ENCODE measurements at regions not wholly inside any gene's neighbourhood (a gene's known extent, or its start where the extent isn't known, plus 50 kb on each side); places are given as distances from the start of the nearest gene placed in this dataset.

DNA sequence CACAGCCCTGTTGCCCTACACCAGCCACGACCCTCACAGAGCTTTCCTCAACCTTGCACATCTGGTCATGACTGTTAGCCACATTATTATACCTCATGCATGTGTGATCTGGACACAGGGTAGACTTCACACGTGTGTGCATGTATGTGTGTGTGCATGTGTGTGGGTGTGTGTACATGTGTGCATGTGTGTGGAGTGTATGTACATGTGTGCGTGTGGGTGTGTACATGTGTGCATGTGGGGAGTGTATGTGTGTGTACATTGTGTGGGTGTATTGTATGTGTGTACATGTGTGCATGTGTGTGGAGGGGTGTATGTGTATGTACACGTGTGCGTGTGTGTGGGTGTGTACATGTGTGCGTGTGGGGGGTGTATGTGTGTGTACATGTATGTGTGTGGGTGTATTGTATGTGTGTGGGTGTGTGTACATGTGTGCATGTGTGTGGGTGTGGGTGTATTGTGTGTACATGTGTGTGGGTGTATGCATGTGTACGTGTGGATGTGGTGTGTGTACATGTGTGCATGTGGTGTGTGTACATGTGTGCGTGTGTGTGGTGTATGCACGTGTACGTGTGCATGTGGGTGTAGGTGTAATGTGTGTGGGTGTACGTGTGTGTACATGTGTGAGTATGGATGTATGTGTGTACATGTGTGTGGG lies 130.2 kb downstream of the C16orf95 start (continued):
- TF ChIP-seq ZNF219 (CRISPR knock-in tag; IDR thresholded peaks at IDR 0.05; ENCODE audit: borderline replicate concordance) = no peak
- TF ChIP-seq, protein P1, sequence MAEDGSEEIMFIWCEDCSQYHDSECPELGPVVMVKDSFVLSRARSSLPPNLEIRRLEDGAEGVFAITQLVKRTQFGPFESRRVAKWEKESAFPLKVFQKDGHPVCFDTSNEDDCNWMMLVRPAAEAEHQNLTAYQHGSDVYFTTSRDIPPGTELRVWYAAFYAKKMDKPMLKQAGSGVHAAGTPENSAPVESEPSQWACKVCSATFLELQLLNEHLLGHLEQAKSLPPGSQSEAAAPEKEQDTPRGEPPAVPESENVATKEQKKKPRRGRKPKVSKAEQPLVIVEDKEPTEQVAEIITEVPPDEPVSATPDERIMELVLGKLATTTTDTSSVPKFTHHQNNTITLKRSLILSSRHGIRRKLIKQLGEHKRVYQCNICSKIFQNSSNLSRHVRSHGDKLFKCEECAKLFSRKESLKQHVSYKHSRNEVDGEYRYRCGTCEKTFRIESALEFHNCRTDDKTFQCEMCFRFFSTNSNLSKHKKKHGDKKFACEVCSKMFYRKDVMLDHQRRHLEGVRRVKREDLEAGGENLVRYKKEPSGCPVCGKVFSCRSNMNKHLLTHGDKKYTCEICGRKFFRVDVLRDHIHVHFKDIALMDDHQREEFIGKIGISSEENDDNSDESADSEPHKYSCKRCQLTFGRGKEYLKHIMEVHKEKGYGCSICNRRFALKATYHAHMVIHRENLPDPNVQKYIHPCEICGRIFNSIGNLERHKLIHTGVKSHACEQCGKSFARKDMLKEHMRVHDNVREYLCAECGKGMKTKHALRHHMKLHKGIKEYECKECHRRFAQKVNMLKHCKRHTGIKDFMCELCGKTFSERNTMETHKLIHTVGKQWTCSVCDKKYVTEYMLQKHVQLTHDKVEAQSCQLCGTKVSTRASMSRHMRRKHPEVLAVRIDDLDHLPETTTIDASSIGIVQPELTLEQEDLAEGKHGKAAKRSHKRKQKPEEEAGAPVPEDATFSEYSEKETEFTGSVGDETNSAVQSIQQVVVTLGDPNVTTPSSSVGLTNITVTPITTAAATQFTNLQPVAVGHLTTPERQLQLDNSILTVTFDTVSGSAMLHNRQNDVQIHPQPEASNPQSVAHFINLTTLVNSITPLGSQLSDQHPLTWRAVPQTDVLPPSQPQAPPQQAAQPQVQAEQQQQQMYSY (CRISPR knock-in tag; IDR thresholded peaks at IDR 0.05) = no peak
- TF ChIP-seq, protein P2, sequence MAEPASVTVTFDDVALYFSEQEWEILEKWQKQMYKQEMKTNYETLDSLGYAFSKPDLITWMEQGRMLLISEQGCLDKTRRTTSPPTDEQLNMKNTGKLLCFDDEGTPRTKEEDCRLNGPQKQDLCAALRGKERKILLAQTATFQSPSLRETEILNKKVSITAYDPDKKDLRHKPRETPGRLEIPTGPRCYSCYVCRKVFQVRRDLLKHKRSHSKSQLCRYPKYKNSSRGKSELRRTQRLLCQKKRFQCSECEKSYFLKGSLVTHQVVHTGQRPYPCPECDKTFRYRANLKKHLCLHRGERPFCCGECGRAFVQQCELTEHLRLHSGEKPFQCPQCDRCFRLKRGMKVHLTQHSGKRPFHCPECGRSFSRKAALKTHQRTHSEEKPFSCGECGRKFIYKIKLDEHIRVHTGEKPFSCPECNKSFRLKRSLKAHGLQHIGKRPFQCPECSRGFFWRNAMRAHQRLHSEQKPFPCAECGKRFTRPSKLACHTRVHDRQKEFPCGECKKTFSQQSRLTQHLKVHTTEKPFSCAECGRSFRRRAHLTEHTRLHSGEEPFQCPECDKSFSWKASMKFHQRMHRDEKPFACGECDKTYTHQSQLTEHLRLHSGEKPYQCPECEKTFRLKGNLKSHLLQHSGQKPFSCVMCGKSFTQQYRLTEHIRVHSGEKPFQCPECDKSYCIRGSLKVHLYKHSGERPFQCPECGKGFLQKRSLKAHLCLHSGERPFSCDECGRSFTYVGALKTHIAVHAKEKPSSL (CRISPR knock-in tag; conservative IDR thresholded peaks at IDR 0.05) = no peak
- TF ChIP-seq SOX15 (CRISPR knock-in tag; IDR thresholded peaks at IDR 0.05) = no peak
- TF ChIP-seq, protein P3, sequence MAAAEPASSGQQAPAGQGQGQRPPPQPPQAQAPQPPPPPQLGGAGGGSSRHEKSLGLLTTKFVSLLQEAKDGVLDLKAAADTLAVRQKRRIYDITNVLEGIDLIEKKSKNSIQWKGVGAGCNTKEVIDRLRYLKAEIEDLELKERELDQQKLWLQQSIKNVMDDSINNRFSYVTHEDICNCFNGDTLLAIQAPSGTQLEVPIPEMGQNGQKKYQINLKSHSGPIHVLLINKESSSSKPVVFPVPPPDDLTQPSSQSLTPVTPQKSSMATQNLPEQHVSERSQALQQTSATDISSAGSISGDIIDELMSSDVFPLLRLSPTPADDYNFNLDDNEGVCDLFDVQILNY (CRISPR knock-in tag; IDR thresholded peaks at IDR 0.05) = no peak
- TF ChIP-seq NR2C2 (CRISPR knock-in tag; IDR thresholded peaks at IDR 0.05) = peak; percentile 54; the same call in 1 of the 2 replicates

DNA sequence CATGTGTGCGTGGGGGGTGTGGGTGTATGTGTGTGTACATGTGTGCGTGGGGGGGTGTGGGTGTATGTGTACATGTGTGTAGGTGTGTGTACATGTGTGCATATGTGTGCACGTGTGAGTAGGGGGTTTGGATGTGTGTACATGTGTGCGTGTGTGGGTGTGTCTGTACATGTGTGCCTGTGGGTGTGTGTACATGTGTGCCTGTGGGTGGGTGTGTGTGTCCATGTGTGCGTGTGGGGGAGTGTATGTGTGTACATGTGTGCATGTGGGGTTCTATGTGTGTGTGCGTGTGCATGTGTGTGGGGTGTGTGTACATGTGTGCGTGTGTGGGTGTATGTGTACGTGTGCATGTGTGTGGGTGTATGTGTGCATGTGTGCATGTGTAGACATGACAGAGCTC lies 129.1 kb downstream of the C16orf95 start:
- TF ChIP-seq, protein P4, sequence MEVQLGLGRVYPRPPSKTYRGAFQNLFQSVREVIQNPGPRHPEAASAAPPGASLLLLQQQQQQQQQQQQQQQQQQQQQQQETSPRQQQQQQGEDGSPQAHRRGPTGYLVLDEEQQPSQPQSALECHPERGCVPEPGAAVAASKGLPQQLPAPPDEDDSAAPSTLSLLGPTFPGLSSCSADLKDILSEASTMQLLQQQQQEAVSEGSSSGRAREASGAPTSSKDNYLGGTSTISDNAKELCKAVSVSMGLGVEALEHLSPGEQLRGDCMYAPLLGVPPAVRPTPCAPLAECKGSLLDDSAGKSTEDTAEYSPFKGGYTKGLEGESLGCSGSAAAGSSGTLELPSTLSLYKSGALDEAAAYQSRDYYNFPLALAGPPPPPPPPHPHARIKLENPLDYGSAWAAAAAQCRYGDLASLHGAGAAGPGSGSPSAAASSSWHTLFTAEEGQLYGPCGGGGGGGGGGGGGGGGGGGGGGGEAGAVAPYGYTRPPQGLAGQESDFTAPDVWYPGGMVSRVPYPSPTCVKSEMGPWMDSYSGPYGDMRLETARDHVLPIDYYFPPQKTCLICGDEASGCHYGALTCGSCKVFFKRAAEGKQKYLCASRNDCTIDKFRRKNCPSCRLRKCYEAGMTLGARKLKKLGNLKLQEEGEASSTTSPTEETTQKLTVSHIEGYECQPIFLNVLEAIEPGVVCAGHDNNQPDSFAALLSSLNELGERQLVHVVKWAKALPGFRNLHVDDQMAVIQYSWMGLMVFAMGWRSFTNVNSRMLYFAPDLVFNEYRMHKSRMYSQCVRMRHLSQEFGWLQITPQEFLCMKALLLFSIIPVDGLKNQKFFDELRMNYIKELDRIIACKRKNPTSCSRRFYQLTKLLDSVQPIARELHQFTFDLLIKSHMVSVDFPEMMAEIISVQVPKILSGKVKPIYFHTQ (CRISPR knock-in tag; IDR thresholded peaks at IDR 0.05) = no peak
- Mint-ChIP-seq H3K4me3 (no peak overlapping the region), H3K4me1 (no peaks in the 10 kb centered on the region), H3K27me3 (ENCODE audit: low read depth) (peaks cover 4% of the 10 kb centered on the region), H3K27ac (no peak overlapping the region), H3K36me3 (peaks cover 19% of the 10 kb centered on the region), H3K9me3 (peaks cover 39% of the 10 kb centered on the region)
- DNase-seq (ENCODE audit: low spot score) = no peak
- POLR2A ChIA-PET = no interaction called here
- ATAC-seq = no peak
- CTCF ChIA-PET = interaction anchor here (2.7 to 3.2 kb wide), 3 partner anchors 15 to 111 kb away, joined by 7 to 13 read pairs (median 11); no protein-coding TSS in a partner anchor

DNA sequence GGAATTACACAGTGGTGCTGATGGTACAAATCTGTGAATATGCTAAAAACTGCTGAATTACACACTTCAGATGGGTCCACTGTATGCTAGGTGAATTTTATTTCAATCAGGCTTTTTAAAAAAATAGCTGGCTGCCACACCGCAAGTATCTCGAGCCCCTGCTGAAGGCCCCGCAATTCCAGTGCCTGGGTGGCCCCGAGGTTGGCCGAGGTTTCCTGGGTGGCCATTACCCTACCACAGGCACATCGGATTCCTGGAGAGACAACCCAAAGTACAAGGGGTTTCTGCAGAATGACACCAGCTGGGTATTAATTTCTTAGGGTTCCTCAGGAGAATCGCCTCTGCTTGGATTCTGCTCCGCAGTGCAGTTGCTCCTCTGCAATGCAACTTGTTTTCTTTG lies 127.8 kb downstream of the C16orf95 start:
- no peak overlapping the region for H3K4me3 Mint-ChIP-seq
- H3K27ac Mint-ChIP-seq = no peak overlapping the region
- ChIA-PET POLR2A (no interaction called here), CTCF (interaction anchor here (2.7 to 3.2 kb wide), 3 partner anchors 13 to 112 kb away, joined by 7 to 13 read pairs (median 11); no protein-coding TSS in a partner anchor)
- DNase-seq (ENCODE audit: low spot score) (no peak), ATAC-seq (no peak)
- peaks cover 19% of the 10 kb centered on the region for H3K36me3 Mint-ChIP-seq
- peaks cover 4% of the 10 kb centered on the region for H3K27me3 Mint-ChIP-seq (ENCODE audit: low read depth)
- H3K4me1 Mint-ChIP-seq = no peaks in the 10 kb centered on the region
- H3K9me3 Mint-ChIP-seq = peaks cover 39% of the 10 kb centered on the region
- TF ChIP-seq RELA (CRISPR knock-in tag; IDR thresholded peaks at IDR 0.05; ENCODE audit: borderline replicate concordance) (no peak), GTF2I (CRISPR knock-in tag; conservative IDR thresholded peaks at IDR 0.05) (no peak), SP1 (CRISPR knock-in tag; conservative IDR thresholded peaks at IDR 0.05) (no peak), SOX15 (CRISPR knock-in tag; IDR thresholded peaks at IDR 0.05) (no peak), NR3C1 (CRISPR knock-in tag; conservative IDR thresholded peaks at IDR 0.05; ENCODE audit: low read depth) (no peak), GABPB1 (CRISPR knock-in tag; IDR thresholded peaks at IDR 0.05) (no peak), FOXP1 (CRISPR knock-in tag; IDR thresholded peaks at IDR 0.05; ENCODE audit: borderline replicate concordance) (no peak), CREM (CRISPR knock-in tag; IDR thresholded peaks at IDR 0.05) (no peak), CREB1 (CRISPR knock-in tag; IDR thresholded peaks at IDR 0.05) (no peak)
- TF ChIP-seq, protein P5, sequence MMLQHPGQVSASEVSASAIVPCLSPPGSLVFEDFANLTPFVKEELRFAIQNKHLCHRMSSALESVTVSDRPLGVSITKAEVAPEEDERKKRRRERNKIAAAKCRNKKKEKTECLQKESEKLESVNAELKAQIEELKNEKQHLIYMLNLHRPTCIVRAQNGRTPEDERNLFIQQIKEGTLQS (CRISPR knock-in tag; conservative IDR thresholded peaks at IDR 0.05) = no peak
- TF ChIP-seq, protein P6, sequence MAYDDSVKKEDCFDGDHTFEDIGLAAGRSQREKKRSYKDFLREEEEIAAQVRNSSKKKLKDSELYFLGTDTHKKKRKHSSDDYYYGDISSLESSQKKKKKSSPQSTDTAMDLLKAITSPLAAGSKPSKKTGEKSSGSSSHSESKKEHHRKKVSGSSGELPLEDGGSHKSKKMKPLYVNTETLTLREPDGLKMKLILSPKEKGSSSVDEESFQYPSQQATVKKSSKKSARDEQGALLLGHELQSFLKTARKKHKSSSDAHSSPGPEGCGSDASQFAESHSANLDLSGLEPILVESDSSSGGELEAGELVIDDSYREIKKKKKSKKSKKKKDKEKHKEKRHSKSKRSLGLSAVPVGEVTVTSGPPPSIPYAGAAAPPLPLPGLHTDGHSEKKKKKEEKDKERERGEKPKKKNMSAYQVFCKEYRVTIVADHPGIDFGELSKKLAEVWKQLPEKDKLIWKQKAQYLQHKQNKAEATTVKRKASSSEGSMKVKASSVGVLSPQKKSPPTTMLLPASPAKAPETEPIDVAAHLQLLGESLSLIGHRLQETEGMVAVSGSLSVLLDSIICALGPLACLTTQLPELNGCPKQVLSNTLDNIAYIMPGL (CRISPR knock-in tag; IDR thresholded peaks at IDR 0.05) = no peak
- TF ChIP-seq, protein P7, sequence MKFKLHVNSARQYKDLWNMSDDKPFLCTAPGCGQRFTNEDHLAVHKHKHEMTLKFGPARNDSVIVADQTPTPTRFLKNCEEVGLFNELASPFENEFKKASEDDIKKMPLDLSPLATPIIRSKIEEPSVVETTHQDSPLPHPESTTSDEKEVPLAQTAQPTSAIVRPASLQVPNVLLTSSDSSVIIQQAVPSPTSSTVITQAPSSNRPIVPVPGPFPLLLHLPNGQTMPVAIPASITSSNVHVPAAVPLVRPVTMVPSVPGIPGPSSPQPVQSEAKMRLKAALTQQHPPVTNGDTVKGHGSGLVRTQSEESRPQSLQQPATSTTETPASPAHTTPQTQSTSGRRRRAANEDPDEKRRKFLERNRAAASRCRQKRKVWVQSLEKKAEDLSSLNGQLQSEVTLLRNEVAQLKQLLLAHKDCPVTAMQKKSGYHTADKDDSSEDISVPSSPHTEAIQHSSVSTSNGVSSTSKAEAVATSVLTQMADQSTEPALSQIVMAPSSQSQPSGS (CRISPR knock-in tag; IDR thresholded peaks at IDR 0.05; ENCODE audit: borderline replicate concordance, low read depth) = no peak
- TF ChIP-seq, protein P8, sequence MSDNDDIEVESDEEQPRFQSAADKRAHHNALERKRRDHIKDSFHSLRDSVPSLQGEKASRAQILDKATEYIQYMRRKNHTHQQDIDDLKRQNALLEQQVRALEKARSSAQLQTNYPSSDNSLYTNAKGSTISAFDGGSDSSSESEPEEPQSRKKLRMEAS (CRISPR knock-in tag; IDR thresholded peaks at IDR 0.05) = no peak
